ENCODE measurements at regions not wholly inside any gene's neighbourhood (a gene's known extent, or its start where the extent isn't known, plus 50 kb on each side); places are given as distances from the start of the nearest gene placed in this dataset.

DNA sequence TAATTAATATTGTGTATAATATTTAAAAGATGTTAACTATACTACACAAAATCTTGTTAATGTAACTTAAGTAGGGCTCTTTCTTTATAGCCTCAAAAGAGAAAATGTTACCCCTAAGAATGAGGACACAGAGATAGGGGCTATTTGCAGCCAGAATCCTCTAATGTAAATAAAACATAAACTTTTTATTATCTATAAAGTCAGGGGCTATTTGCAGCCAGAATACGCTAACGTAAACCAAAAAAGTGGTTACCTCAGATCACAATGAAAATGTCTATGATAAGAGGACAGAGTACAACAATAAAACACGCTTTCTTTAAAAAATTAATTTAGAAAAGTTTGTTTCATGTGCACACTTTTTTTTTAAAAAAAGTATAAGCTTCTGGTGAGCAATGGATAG is 229.9 kb upstream of the PITX2 start:
- H3K36me3 ChIP-seq (ENCODE audit: control insufficient read depth in 2 of 2, insufficient read depth in 2 of 2, low read length in 2 of 2), result no peaks in the 10 kb centered on the region
- peak overlapping the region; percentile 27 to 41 for H3K4me3 ChIP-seq (ENCODE audit: low read length in 2 of 2)
- peaks cover 9 to 25% of the 10 kb centered on the region in 2 donors for H3K4me1 ChIP-seq (ENCODE audit: control insufficient read depth in 2 of 2, insufficient read depth in 2 of 2, low read length in 2 of 2)
- H3K27ac ChIP-seq (ENCODE audit: low read depth in 2 of 2, low read length in 2 of 2), result no peak overlapping the region
- no peak overlapping the region for H3K9ac ChIP-seq (ENCODE audit: low read depth in 1 of 2, low read length in 2 of 2)
- no peaks in the 10 kb centered on the region for H3K9me3 ChIP-seq (ENCODE audit: control insufficient read depth in 2 of 2, low read length in 2 of 2)
- no peaks in the 10 kb centered on the region for H3K27me3 ChIP-seq (ENCODE audit: control insufficient read depth in 2 of 2, insufficient read depth in 2 of 2, low read length in 2 of 2)

- H3K27ac ChIP-seq (ENCODE audit: low read depth in 2 of 2, low read length in 2 of 2), result no peak overlapping the region
- peaks cover 9 to 25% of the 10 kb centered on the region in 2 donors for H3K4me1 ChIP-seq (ENCODE audit: control insufficient read depth in 2 of 2, insufficient read depth in 2 of 2, low read length in 2 of 2)
- peak overlapping the region; percentile 27 to 41 for H3K4me3 ChIP-seq (ENCODE audit: low read length in 2 of 2)
- no peaks in the 10 kb centered on the region for H3K27me3 ChIP-seq (ENCODE audit: control insufficient read depth in 2 of 2, insufficient read depth in 2 of 2, low read length in 2 of 2)
- no peaks in the 10 kb centered on the region for H3K9me3 ChIP-seq (ENCODE audit: control insufficient read depth in 2 of 2, low read length in 2 of 2)
- no peak overlapping the region for H3K9ac ChIP-seq (ENCODE audit: low read depth in 1 of 2, low read length in 2 of 2)
- H3K36me3 ChIP-seq (ENCODE audit: control insufficient read depth in 2 of 2, insufficient read depth in 2 of 2, low read length in 2 of 2), result no peaks in the 10 kb centered on the region
These were observed 230.4 kb upstream of the PITX2 start for GRCh38 chr4:110853242-110853641.

DNA sequence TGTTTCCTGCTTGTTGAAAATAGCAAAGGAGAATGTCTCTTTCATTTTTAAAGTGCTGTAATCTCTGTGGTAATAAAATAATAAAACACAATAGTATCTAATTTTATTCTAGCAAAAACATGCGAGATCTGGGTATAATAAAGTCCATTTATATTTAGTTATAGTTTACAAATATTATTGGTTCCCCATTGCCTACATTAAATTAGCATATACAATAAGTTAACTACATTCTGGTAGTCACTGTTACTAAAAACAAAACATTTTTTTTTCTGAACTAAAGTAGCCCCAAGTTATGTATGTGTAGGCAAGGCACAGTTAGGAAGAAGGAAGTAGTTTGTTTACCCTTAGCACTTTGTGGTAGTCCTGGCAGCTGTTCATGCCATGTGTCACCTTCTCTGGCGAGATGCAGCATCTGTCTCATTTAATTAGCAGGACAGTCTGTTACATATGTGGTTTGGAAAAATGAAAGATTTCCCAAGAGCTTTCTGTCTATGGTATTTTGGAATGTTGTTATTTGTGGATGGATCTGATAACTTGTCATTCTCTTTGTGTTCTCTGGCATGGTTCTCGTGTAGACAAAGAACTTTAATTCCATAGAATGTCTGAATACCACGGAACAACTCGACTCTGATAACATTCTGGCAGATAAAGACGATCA is 231.3 kb upstream of the PITX2 start:
- Histone ChIP-seq H3K4me1 (ENCODE audit: control insufficient read depth in 2 of 2, insufficient read depth in 2 of 2, low read length in 2 of 2) (peaks cover 9 to 25% of the 10 kb centered on the region in 2 donors), H3K36me3 (ENCODE audit: control insufficient read depth in 2 of 2, insufficient read depth in 2 of 2, low read length in 2 of 2) (no peaks in the 10 kb centered on the region), H3K9me3 (ENCODE audit: control insufficient read depth in 2 of 2, low read length in 2 of 2) (no peaks in the 10 kb centered on the region), H3K9ac (ENCODE audit: low read depth in 1 of 2, low read length in 2 of 2) (no peak overlapping the region), H3K4me3 (ENCODE audit: low read length in 2 of 2) (peak overlapping the region; percentile 33 to 34), H3K27me3 (ENCODE audit: control insufficient read depth in 2 of 2, insufficient read depth in 2 of 2, low read length in 2 of 2) (no peaks in the 10 kb centered on the region), H3K27ac (ENCODE audit: low read depth in 2 of 2, low read length in 2 of 2) (no peak overlapping the region)

- Histone ChIP-seq H3K27ac (ENCODE audit: low read depth in 2 of 2, low read length in 2 of 2) (no peak overlapping the region), H3K27me3 (ENCODE audit: control insufficient read depth in 2 of 2, insufficient read depth in 2 of 2, low read length in 2 of 2) (no peaks in the 10 kb centered on the region), H3K4me3 (ENCODE audit: low read length in 2 of 2) (no peak overlapping the region), H3K4me1 (ENCODE audit: control insufficient read depth in 2 of 2, insufficient read depth in 2 of 2, low read length in 2 of 2) (no peaks in the 10 kb centered on the region), H3K36me3 (ENCODE audit: control insufficient read depth in 2 of 2, insufficient read depth in 2 of 2, low read length in 2 of 2) (no peaks in the 10 kb centered on the region), H3K9me3 (ENCODE audit: control insufficient read depth in 2 of 2, low read length in 2 of 2) (no peaks in the 10 kb centered on the region), H3K9ac (ENCODE audit: low read depth in 1 of 2, low read length in 2 of 2) (no peak overlapping the region)
These were observed 237.2 kb upstream of the PITX2 start for GRCh38 chr4:110860125-110860524.

- Histone ChIP-seq H3K36me3 (ENCODE audit: control insufficient read depth in 2 of 2, insufficient read depth in 2 of 2, low read length in 2 of 2) (no peaks in the 10 kb centered on the region), H3K27me3 (ENCODE audit: control insufficient read depth in 2 of 2, insufficient read depth in 2 of 2, low read length in 2 of 2) (no peaks in the 10 kb centered on the region), H3K9me3 (ENCODE audit: control insufficient read depth in 2 of 2, low read length in 2 of 2) (no peaks in the 10 kb centered on the region), H3K4me3 (ENCODE audit: low read length in 2 of 2) (no peak overlapping the region), H3K27ac (ENCODE audit: low read depth in 2 of 2, low read length in 2 of 2) (no peak overlapping the region), H3K9ac (ENCODE audit: low read depth in 1 of 2, low read length in 2 of 2) (no peak overlapping the region), H3K4me1 (ENCODE audit: control insufficient read depth in 2 of 2, insufficient read depth in 2 of 2, low read length in 2 of 2) (no peaks in the 10 kb centered on the region)
These were observed 238.0 kb upstream of the PITX2 start for GRCh38 chr4:110860901-110861300.

- H3K9me3 ChIP-seq (ENCODE audit: control insufficient read depth in 2 of 2, low read length in 2 of 2), result no peaks in the 10 kb centered on the region
- H3K9ac ChIP-seq (ENCODE audit: low read depth in 1 of 2, low read length in 2 of 2), result no peak overlapping the region
- H3K27ac ChIP-seq (ENCODE audit: low read depth in 2 of 2, low read length in 2 of 2), result no peak overlapping the region
- H3K4me3 ChIP-seq (ENCODE audit: low read length in 2 of 2), result no peak overlapping the region
- no peaks in the 10 kb centered on the region for H3K36me3 ChIP-seq (ENCODE audit: control insufficient read depth in 2 of 2, insufficient read depth in 2 of 2, low read length in 2 of 2)
- peaks cover 0 to 7% of the 10 kb centered on the region in 2 donors for H3K4me1 ChIP-seq (ENCODE audit: control insufficient read depth in 2 of 2, insufficient read depth in 2 of 2, low read length in 2 of 2)
- no peaks in the 10 kb centered on the region for H3K27me3 ChIP-seq (ENCODE audit: control insufficient read depth in 2 of 2, insufficient read depth in 2 of 2, low read length in 2 of 2)
These were observed 242.9 kb upstream of the PITX2 start for GRCh38 chr4:110865611-110866259.

GRCh38 chr4:110867251-110867960 is 244.5 kb upstream of the PITX2 start:
- Histone ChIP-seq H3K4me3 (ENCODE audit: low read length in 2 of 2) (no peak overlapping the region), H3K9ac (ENCODE audit: low read depth in 1 of 2, low read length in 2 of 2) (no peak overlapping the region), H3K9me3 (ENCODE audit: control insufficient read depth in 2 of 2, low read length in 2 of 2) (no peaks in the 10 kb centered on the region), H3K27ac (ENCODE audit: low read depth in 2 of 2, low read length in 2 of 2) (no peak overlapping the region), H3K36me3 (ENCODE audit: control insufficient read depth in 2 of 2, insufficient read depth in 2 of 2, low read length in 2 of 2) (no peaks in the 10 kb centered on the region), H3K27me3 (ENCODE audit: control insufficient read depth in 2 of 2, insufficient read depth in 2 of 2, low read length in 2 of 2) (no peaks in the 10 kb centered on the region), H3K4me1 (ENCODE audit: control insufficient read depth in 2 of 2, insufficient read depth in 2 of 2, low read length in 2 of 2) (peaks cover 0 to 7% of the 10 kb centered on the region in 2 donors)

GRCh38 chr4:110867981-110868720 is 245.3 kb upstream of the PITX2 start:
- Histone ChIP-seq H3K4me1 (ENCODE audit: control insufficient read depth in 2 of 2, insufficient read depth in 2 of 2, low read length in 2 of 2) (peaks cover 0 to 7% of the 10 kb centered on the region in 2 donors), H3K36me3 (ENCODE audit: control insufficient read depth in 2 of 2, insufficient read depth in 2 of 2, low read length in 2 of 2) (no peaks in the 10 kb centered on the region), H3K27me3 (ENCODE audit: control insufficient read depth in 2 of 2, insufficient read depth in 2 of 2, low read length in 2 of 2) (no peaks in the 10 kb centered on the region), H3K27ac (ENCODE audit: low read depth in 2 of 2, low read length in 2 of 2) (no peak overlapping the region), H3K4me3 (ENCODE audit: low read length in 2 of 2) (no peak overlapping the region), H3K9me3 (ENCODE audit: control insufficient read depth in 2 of 2, low read length in 2 of 2) (no peaks in the 10 kb centered on the region), H3K9ac (ENCODE audit: low read depth in 1 of 2, low read length in 2 of 2) (no peak overlapping the region)

DNA sequence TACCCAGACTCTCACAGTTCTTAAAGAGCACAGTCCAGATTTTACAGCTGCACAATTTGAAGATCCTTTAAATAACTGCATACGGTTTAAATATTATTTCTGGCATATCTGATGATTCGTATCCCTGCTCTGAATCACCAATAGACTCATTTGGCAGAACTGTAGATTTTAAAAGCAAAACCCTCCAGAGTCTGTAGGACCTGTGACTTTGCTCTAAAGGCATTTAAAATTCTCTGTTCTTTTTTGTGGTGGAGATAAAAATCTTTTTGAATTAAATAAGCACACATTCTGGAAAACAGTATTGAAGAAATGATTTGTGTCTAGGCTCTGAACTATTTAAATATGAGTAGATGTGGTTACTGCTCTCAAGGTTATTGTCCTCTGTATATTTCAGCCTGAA is 246.2 kb upstream of the PITX2 start:
- no peak overlapping the region for H3K9ac ChIP-seq (ENCODE audit: low read depth in 1 of 2, low read length in 2 of 2)
- no peaks in the 10 kb centered on the region for H3K27me3 ChIP-seq (ENCODE audit: control insufficient read depth in 2 of 2, insufficient read depth in 2 of 2, low read length in 2 of 2)

More for the DNA sequence above, 246.2 kb upstream of the PITX2 start:
- no peak overlapping the region for H3K27ac ChIP-seq (ENCODE audit: low read depth in 2 of 2, low read length in 2 of 2)
- H3K9me3 ChIP-seq (ENCODE audit: control insufficient read depth in 2 of 2, low read length in 2 of 2), result no peaks in the 10 kb centered on the region
- H3K4me1 ChIP-seq (ENCODE audit: control insufficient read depth in 2 of 2, insufficient read depth in 2 of 2, low read length in 2 of 2), result peaks cover 0 to 7% of the 10 kb centered on the region in 2 donors
- H3K4me3 ChIP-seq (ENCODE audit: low read length in 2 of 2), result no peak overlapping the region
- H3K36me3 ChIP-seq (ENCODE audit: control insufficient read depth in 2 of 2, insufficient read depth in 2 of 2, low read length in 2 of 2), result no peaks in the 10 kb centered on the region

Measured in mucosa of rectum (tissue), 2 donors.